HTR-8/SVneo (cell line): ENCODE measurements at regions not wholly inside any gene's neighbourhood (a gene's known extent, or its start where the extent isn't known, plus 50 kb on each side); places are given as distances from the start of the nearest gene placed in this dataset.
"Not testable (repeated sequence)": the region's sequence is repeated elsewhere in the genome, so short reads cannot be mapped to it uniquely, and the experiment has no call there.

Experiments
- DNase-seq: peaks from one replicate; pipeline ENCODE4 v3.0.0; 2011; ENCODE audit warnings: low spot score, mixed read lengths; ENCODE audit not compliant: insufficient read length
- FAIRE-seq: peaks from 2 replicates; lab custom pipeline; 2011; peaks lifted over from hg19 to GRCh38; lab: Jason Lieb, UNC

GRCh38 chr3:18989237-18989795 lies 159.0 kb upstream of the KCNH8 start:
- FAIRE-seq = no peak

DNA sequence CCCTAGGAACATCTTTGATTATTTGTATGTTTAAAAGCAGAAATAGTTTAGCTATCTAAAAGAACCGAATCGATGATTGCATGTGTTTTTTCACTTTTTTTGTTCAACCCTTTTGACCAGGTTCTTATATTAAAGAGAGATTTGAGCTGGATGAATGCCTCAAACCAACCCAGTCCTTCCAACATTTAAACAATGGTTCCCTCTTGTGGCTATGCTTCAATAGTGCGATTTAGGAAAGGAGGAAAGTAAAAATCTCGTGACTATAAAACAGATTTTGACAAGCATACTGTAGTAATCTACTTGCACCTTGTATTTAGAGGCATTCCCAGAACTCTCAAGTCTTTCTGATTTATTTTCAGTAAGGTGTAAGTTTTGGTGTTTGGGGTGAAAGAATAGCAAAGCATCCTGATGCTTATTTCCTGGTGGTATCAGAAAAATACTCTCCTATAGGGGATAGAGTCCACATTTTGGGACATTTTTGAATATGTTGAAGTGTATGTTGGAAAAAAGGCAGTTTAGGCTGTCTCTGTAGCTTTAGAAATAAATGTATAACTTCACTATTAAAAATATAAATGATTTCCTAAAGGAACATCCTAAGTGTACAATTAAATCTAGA lies 159.6 kb upstream of the KCNH8 start:
- peak; percentile 2 for DNase-seq
- no peak for FAIRE-seq

More at GRCh38 chr3:18989237-18989795, 159.0 kb upstream of the KCNH8 start:
- no peak for DNase-seq

- DNase-seq = no peak
Measured at GRCh38 chr3:18987862-18988447, 160.4 kb upstream of the KCNH8 start.

GRCh38 chr3:18987070-18987469 lies 161.2 kb upstream of the KCNH8 start:
- DNase-seq = no peak
- FAIRE-seq = no peak

More at GRCh38 chr3:18987862-18988447, 160.4 kb upstream of the KCNH8 start:
- no peak for FAIRE-seq

DNA sequence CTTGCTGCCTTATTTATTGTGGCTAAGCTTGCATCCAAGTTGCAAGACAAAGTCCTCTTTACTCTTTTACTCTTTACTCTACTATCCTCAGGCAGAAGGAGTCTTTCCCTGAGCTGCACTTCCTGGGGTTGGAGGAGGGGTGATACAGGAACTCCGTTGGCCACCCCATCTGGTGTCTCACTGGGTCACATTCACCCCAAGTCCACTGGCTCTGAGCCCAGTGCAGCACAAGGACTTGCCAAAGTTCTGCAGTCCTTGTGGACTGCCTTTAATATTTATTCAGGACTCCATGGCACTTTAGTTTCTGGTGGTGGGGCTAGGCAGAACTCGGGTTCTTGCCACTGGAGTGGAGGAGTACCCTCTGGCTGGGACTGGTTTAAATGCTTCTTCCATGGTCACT lies 165.4 kb upstream of the KCNH8 start:
- FAIRE-seq (no peak), DNase-seq (no peak)

- not testable (repeated sequence) for FAIRE-seq, DNase-seq
Measured at GRCh38 chr3:18976102-18976501, 172.2 kb upstream of the KCNH8 start.

DNA sequence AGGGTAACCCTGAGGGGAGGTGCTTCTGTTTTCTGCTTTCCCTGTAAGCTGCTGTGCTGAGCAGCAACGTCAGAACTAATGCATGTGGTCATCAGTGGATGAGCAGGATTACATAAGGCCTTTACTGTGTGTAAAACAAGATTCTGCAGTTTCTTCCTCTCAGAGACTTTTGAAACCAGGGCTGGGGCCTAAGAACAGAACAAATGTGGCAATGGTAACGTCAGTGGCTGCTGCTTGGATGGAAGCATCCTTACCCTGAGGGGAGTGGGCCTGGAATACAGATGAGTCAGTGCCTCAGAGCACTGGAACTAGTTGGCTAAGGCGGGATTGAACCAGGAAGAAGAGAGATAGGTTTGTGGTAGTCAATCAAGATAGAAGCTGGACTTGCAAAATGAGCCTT lies 180.2 kb upstream of the KCNH8 start:
- DNase-seq (no peak), FAIRE-seq (no peak)

DNA sequence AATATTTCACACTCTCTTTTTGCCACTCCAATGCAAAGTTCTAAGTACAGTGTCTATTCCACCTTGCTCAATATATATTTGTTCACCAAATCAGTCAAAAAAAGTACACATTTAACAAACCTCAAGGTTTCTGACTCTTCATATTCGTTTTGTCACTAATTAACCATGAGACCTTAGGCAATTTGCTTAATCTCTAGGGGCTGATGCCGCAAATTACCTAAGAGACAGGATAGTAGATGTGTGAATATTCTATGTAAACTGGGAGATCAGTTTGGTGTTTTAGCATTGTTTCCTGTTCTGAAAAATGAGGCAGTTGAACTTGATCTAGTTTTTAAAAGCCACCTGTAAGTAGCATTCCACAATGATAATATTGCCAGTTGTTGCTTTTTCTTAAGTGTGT lies 182.5 kb upstream of the KCNH8 start:
- FAIRE-seq = no peak
- no peak for DNase-seq

DNA sequence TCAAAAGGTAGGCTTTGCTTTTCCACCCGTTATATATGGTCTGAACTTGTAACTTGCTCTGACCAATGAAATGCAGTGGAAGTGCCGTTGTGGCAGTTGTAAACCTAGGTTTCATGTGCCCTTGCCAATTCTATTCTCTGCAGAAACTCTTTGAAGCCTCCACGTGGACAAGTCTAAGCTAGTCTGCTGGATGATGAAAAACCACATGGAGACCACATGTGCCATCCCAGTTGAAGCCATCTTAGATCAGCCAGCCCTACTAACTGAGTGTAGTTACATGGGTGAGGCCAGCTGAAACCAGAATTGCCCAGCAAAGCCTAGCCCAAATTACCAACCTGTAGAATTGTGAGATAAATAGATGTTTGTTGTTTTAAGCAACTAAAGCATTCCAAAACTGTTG lies 183.7 kb upstream of the KCNH8 start:
- DNase-seq (no peak), FAIRE-seq (no peak)

GRCh38 chr3:18951333-18951732 lies 197.0 kb upstream of the KCNH8 start:
- no peak for DNase-seq

DNA sequence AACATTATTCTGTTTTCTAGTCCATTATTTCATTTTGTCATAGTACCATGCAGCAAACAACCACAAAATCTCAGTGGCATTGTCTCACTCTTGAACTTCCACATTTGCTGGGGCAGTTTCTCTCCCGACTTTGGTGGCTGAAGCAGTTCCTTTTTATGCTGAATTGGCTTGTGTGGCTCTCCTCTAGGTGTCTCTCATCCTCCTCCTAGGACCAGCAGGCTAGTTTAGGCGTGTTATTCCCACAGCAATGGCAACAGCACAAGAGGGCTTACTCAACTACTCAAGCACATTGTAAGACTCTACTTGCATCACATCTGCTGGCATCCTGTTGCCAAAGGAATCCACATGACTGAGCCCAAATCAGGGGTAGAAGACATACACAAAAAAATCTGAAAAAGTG lies 201.8 kb upstream of the KCNH8 start:
- FAIRE-seq (no peak), DNase-seq (no peak)

More at GRCh38 chr3:18951333-18951732, 197.0 kb upstream of the KCNH8 start:
- FAIRE-seq = no peak

DNA sequence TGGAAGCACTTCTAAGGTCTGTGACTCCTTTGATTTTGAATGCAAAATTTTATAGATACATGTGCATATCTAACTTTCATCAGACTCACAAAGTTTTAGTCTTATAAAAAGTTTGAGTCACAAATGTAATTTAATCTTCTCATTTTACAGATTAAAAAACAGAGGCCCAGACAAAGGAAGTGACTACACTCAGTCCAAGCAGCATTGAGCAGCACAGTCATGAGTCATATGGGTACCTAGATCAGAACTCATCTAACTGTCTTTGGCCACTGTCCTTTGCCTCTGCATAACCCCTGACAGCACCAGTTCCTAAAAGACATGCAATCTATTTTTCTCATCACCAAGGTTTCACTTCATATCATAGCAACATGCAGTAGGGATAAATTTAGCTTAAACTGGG lies 210.7 kb upstream of the KCNH8 start:
- FAIRE-seq = no peak

DNA sequence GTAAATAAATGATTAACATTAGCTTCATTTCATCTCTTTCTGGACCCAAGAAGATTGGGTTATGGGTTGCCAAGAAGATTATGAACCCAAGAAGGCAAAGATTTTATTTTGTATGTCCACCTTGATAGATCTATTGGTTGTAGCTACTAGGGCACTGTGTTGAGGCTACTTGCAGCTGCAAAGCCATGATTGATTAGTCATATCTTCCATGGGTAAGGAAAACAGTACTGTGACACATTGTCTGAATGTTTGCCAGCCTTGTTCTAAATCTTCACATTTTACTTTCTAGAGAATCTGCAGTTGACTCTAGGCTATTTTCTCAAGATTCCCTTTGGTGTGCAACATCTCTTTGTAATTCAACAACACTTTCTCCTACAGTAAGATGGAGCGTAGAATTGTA lies 229.2 kb upstream of the KCNH8 start:
- DNase-seq = no peak
- no peak for FAIRE-seq

More for the DNA sequence above, 210.7 kb upstream of the KCNH8 start:
- DNase-seq = no peak

DNA sequence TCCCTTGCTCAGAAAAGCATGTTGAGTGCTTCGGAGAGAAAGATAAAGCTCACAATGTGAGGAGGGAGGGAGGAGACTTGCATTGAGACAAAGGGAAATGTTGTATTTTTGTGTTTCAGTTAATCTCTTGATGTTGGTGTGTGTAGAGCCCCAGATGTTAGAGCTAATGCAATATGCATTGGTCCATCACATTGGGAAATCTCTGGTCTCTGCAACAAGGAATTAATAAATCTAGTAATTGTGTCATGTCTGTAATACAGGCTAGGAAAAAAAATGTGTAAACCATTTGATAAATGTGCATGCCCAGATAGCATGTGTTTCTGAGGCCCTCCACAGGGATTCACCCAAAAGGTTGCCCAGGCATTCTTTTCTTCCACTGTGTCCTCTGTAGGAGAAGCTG lies 230.4 kb upstream of the KCNH8 start:
- DNase-seq (no peak), FAIRE-seq (no peak)

DNA sequence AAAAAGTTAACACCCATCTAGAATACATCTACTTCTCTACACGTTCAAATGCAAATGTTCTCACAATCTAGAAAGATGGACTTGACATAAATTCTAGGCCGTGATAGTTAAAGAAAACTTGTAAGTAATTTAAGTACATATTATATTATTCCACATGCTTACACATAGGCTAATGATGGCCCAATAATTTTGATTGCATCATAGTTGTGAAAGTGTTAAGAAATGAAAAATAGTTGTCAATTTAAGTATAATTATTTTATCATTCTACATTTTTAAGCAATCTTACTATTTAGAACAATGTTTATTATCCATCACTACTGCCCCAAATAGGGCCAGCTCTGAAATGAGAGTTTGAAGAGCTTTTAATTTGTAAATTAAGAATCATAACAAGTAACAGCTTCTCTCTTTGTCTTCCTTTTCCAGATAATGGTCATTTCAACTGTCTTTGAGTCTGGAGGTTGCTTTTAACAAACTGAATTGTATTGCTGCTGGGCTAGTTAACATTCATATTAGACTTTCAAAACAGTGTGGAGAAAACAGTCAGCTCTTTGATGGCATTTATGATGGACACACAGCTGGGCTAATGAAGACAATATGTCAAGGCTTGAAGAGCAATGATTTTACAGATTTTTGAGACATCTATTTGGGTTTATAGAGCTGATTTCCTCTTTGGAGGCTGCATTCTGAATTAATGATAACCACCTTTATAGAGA lies 246.1 kb upstream of the KCNH8 start:
- FAIRE-seq = no peak
- DNase-seq = no peak

DNA sequence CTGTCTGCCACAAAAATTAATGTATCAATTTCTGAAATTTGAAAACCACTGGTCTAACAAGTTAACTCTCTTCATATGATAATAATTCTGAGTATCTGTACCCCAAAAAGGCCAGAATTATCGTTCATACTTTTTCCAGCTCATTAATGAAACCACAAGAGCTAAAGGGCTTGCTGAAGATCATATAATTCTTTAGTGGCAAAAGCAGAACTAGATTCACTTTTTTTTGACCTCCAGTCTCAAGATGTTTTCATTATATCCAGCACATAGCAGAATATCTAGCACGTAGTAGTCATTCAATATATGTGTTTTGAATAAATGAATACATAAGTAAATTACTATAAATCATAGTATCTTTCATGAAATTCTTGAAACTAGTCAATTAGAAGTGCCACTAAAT lies 246.7 kb upstream of the KCNH8 start:
- DNase-seq (no peak), FAIRE-seq (no peak)

DNA sequence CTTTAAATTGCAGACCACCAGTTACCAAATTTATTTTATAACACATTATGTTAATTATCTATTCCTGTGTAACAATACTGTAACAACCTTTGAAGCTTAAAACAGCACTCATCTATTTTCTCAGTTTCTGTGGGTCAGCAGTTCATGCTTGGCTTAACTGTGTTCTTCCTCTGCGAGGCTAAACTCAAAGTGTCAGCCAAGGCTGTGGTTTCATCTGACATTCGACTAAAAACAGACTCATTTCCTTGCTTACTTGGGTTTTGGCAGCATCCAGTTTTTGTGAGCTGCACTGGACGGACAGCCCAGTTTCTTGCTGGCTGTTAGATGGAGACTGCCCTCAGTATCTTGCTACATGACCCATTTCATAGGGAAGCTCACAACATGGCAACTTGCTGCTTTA lies 247.3 kb upstream of the KCNH8 start:
- no peak for DNase-seq
- no peak for FAIRE-seq

- DNase-seq = no peak
- FAIRE-seq = no peak
Measured at GRCh38 chr3:18898911-18899310, 249.4 kb upstream of the KCNH8 start.

DNA sequence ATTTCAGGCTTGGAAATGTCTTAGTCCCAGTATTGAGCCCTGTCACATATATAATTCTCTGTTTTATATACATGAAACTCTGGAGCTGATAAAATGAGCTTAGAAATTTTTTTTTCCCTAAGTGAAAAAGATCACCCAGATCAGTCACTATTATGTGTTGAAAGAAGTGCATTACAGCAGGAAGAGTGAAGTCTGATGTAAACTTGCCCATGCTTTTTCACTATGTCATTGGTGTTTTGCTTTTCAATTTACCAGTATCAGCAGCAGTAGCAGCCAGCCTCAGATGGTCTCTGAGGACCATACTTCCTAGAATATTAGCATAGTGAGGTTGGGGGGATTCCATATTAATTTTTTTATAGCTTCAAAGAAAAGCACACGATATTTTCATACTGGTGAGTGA lies 255.6 kb upstream of the KCNH8 start:
- no peak for FAIRE-seq

DNA sequence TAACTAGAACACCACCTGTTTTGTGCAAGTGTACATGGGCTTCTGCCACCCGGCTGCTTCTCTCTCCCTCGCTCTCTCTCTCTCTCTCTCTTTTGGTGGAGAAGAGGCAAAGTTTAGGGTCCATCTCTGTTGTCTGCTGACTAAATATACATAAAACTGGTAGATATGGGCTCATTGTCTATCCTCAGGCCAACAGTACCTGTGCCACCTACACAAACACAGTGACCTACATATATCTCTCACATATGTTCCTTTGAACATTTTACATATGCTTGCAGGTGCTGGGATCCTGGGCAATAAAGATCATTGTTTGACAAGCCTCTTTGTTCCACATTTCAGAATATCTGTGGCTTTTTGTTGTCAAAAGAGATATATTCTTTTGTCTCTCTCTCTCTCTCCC lies 256.3 kb upstream of the KCNH8 start:
- no peak for DNase-seq
- FAIRE-seq = no peak

More for the DNA sequence above, 255.6 kb upstream of the KCNH8 start:
- no peak for DNase-seq

GRCh38 chr3:18891641-18892040 lies 256.7 kb upstream of the KCNH8 start:
- no peak for FAIRE-seq
- no peak for DNase-seq
